ENCODE measurements at regions not wholly inside any gene's neighbourhood (a gene's known extent, or its start where the extent isn't known, plus 50 kb on each side); places are given as distances from the start of the nearest gene placed in this dataset.

- H2AFZ ChIP-seq (ENCODE audit: low read length), result no peak overlapping the region
- H3K4me1 ChIP-seq (ENCODE audit: low read length), result no peaks in the 10 kb centered on the region
- no peaks in the 10 kb centered on the region for H3K27me3 ChIP-seq (replicated peaks; ENCODE audit: insufficient read depth, low read length)
Observed at GRCh38 chr10:54853883-54854282, 52.9 kb upstream of the PCDH15 start.

More at GRCh38 chr10:54853883-54854282, 52.9 kb upstream of the PCDH15 start:
- H3K27ac ChIP-seq (ENCODE audit: low read length), result no peak overlapping the region
- no peaks in the 10 kb centered on the region; the same call in 1 of the 2 replicates for H3K9me2 ChIP-seq (replicated peaks; ENCODE audit: insufficient read depth, low read length)
- no peaks in the 10 kb centered on the region for H3F3A ChIP-seq (ENCODE audit: insufficient read depth, low read length)
- H3K36me3 ChIP-seq (replicated peaks; ENCODE audit: insufficient read depth, low read length), result no peaks in the 10 kb centered on the region
- DNase-seq, result no peak
- no peak overlapping the region for H3K9ac ChIP-seq (ENCODE audit: low read length)
- H3K9me3 ChIP-seq (replicated peaks; ENCODE audit: insufficient read depth, low read length), result no peaks in the 10 kb centered on the region
- no peaks in the 10 kb centered on the region for H3K79me2 ChIP-seq (ENCODE audit: low read length)
- H3K4me2 ChIP-seq (ENCODE audit: low read depth, low read length), result no peak overlapping the region
- no peaks in the 10 kb centered on the region for H4K20me1 ChIP-seq (ENCODE audit: insufficient read depth, low read length)
- no peak overlapping the region for H3K4me3 ChIP-seq (ENCODE audit: low read length)
- TF ChIP-seq EZH2phosphoT487 (IDR thresholded peaks at IDR 0.05; ENCODE audit: low read length) (no peak), CTCF (IDR thresholded peaks at IDR 0.05; ENCODE audit: low read length) (no peak), EZH2 (optimal IDR thresholded peaks at IDR 0.05; ENCODE audit: low read depth, low read length) (no peak)
